GM19397 (cell line): ENCODE measurements at regions not wholly inside any gene's neighbourhood (a gene's known extent, or its start where the extent isn't known, plus 50 kb on each side); places are given as distances from the start of the nearest gene placed in this dataset.
"Not testable (repeated sequence)": the region's sequence is repeated elsewhere in the genome, so short reads cannot be mapped to it uniquely, and the experiment has no call there.

Experiments used
- ATAC-seq: cut with Tn5 transposase; IDR thresholded peaks from one replicate; pipeline ENCODE4 v1.9.1; 2021; ENCODE audit warnings: mild to moderate bottlenecking, moderate library complexity; ENCODE audit not compliant: unreplicated experiment

- ATAC-seq: no peak
Measured at GRCh38 chr15:31217067-31217466, 109.6 kb upstream of the KLF13 start.

- ATAC-seq: no peak
Measured at GRCh38 chr15:31217566-31218270, 108.9 kb upstream of the KLF13 start.

- no peak for ATAC-seq
Measured at GRCh38 chr15:31219221-31219620, 107.4 kb upstream of the KLF13 start.

GRCh38 chr15:31221936-31222515 is 104.6 kb upstream of the KLF13 start:
- ATAC-seq: no peak

- no peak for ATAC-seq
Measured at GRCh38 chr15:31222773-31223341, 103.8 kb upstream of the KLF13 start.

- ATAC-seq: no peak
Measured at GRCh38 chr15:31223478-31224350, 102.9 kb upstream of the KLF13 start.

GRCh38 chr15:31224661-31225060 is 102.0 kb upstream of the KLF13 start:
- not testable (repeated sequence) for ATAC-seq

- ATAC-seq: no peak
Measured at GRCh38 chr15:31225356-31225955, 101.2 kb upstream of the KLF13 start.

- no peak for ATAC-seq
Measured at GRCh38 chr15:31226021-31226420, 100.6 kb upstream of the KLF13 start.

GRCh38 chr15:31227235-31227634 is 99.4 kb upstream of the KLF13 start:
- ATAC-seq: no peak

GRCh38 chr15:31228011-31228484 is 98.6 kb upstream of the KLF13 start:
- no peak for ATAC-seq

GRCh38 chr15:31228980-31229826 is 97.4 kb upstream of the KLF13 start:
- peak; percentile 66 for ATAC-seq

- peak; percentile 77 for ATAC-seq
Measured at GRCh38 chr15:31230630-31231485, 95.8 kb upstream of the KLF13 start.

- no peak for ATAC-seq
Measured at GRCh38 chr15:31234815-31235214, 91.8 kb upstream of the KLF13 start.

GRCh38 chr15:31235311-31236183 is 91.1 kb upstream of the KLF13 start:
- no peak for ATAC-seq

- ATAC-seq: no peak
Measured at GRCh38 chr15:31236184-31237042, 90.2 kb upstream of the KLF13 start.

GRCh38 chr15:31237043-31237324 is 89.7 kb upstream of the KLF13 start:
- ATAC-seq: no peak
